GM11168 (cell line): ENCODE measurements at regions not wholly inside any gene's neighbourhood (a gene's known extent, or its start where the extent isn't known, plus 50 kb on each side); places are given as distances from the start of the nearest gene placed in this dataset.

Experiments
- in situ Hi-C: fragments of 300-500 bp; cut with MboI; formaldehyde crosslinking; loops from one replicate; pipeline ENCODE4 v1.12.0; 2022; ENCODE audit warnings: low sequenced_read_pairs; ENCODE audit not compliant: unreplicated experiment

DNA sequence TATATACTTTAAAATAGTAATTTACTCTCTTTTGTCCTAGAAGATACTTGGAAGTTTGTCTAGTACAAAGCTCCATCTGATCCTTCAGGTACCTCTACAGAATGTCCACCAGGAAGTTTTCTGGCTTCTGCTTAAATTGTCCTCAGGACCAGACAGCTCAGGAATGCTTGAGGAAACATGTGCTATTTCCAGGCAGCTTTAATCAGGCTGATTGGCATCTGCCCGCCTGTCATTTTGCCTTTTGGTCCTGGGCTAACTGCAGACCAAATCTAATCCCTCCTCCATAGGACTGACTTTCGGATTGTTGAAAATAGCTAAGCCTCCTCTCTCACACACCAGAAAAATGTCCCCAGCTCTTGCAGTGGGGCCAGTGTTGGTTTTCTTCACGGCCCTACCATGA lies 113.4 kb upstream of the RGMA start:
- in situ Hi-C loops, result no loop called here

DNA sequence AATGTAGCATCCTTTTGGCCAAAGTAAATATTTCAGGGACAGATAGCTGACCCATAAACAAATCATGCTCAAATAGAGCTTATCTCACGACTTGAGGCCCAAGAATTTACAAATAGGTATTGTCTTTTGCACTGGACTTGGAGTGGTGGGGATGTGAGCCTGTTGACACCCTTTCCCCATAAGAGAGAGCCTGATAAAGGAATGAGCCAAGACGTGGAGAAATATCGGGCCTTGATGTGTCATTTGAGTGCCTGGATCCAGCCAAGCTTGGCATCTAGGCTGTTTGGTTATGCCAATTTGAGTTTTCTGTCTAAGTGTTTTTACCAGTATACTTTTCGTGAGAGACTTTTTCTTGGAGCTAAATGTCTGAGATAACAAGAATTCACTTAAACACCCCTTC lies 112.9 kb upstream of the RGMA start:
- in situ Hi-C loops, result no loop called here

- in situ Hi-C loops, result no loop called here
Measured at GRCh38 chr15:93200837-93201226, 111.8 kb upstream of the RGMA start.

- in situ Hi-C loops, result no loop called here
Measured at GRCh38 chr15:93200081-93200836, 111.2 kb upstream of the RGMA start.

DNA sequence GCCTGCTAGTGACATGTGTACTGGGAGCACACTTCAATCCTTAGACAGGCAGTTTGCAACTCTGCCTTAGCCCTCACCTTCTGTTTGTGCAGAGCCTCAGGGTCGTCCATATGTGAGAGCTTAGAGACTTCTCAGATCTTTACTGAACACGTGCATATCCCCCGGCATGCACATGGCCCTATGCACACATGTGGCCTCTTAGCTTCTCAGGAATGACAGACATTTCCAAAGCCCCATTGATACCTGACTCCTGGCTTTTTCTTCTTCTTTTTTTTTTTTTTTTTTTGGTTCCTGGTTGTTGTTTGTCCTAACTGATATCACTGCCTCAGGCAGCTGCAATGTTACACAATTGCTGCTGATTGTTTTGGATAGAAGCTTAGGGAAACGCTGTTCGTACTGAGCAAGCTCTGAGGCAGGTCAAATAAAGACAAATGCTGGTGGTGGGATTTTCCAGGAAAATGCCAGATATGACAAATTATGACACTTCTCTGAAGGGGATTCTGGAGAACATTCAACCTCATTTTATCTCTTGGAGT lies 107.2 kb upstream of the RGMA start:
- in situ Hi-C loops, result no loop called here

DNA sequence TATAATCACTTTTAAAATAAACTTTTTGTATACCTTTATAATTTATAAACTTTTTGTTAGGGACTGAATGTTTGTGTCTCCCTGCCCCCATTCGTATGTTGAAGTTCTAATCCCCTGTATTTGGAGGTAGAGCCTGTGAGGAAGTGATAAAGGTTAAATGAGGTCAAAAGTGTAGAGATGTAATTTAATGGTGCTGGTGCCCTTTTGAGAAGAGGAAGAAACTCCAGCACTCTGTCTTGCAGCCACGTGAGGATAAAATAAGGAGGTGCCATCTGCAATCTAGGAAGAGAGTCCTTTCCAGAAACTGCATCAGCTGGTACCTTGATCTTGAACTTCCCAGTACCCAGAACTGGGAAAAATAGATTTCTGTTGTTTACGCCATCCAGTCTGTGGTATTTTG lies 106.1 kb upstream of the RGMA start:
- in situ Hi-C loops, result no loop called here

DNA sequence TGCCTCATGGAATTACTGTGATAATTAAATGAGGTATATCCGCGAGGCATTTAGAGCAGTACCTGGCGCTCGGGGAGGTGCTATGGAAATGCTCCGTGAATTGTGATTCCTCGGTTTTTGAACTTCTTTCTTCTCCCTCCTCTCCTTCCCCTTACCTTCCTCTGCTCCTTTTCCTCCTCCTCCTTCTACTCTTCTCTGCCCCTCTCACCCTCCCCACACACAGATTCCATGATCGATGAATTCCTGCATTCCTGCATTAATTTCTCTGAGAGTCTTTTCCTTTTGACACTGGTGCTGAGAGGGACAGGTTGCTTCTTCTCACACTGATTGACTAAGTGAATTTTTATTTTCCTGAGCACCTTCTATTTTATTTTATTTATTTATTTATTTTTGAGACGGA lies 101.2 kb upstream of the RGMA start:
- in situ Hi-C loops, result no loop called here

DNA sequence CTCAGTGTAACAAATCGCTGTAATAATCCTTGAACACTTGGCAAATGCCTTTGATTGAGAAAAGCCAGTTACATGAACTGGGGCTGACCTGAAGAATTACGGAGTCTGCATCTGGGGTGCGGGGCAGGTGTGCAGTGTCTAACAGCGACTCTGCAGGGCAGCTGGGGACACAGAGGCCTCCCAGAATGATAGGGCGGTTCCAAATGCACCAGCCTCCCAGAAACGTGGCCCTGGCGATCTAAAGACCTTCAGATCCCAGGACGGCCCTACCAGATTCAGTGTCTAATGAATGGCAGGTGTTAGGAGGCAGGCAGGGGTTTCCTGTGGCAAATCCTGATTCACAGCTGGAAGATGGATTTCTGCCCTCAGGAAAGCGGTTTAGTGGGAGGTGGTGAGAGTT lies 100.5 kb upstream of the RGMA start:
- in situ Hi-C loops, result no loop called here

GRCh38 chr15:93188236-93188635 lies 99.2 kb upstream of the RGMA start:
- in situ Hi-C loops, result no loop called here

- in situ Hi-C loops, result no loop called here
Measured at GRCh38 chr15:93185796-93186195, 96.8 kb upstream of the RGMA start.

- in situ Hi-C loops, result no loop called here
Measured at GRCh38 chr15:93182703-93183205, 93.7 kb upstream of the RGMA start.

DNA sequence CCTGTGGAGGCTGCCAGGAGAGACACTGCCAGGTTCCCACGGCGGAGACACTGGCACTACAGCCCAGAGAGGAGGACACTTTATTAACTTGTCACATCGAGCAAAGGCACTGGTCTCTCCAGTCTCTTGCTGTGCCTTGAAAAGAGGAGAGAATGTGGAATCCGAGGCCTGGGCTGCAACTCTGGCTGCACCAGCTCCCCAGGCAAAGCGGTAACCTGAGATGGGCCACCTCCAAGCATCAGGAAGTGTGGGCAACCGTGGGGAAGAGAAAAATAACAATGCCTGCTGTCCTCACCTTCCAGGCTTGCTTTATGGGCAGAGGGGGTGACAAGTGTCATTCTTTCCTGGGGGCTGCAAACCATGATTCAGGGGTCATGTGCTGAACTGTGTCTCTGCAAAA lies 91.6 kb upstream of the RGMA start:
- in situ Hi-C loops, result no loop called here

- in situ Hi-C loops, result no loop called here
Measured at GRCh38 chr15:93180128-93180527, 91.1 kb upstream of the RGMA start.

DNA sequence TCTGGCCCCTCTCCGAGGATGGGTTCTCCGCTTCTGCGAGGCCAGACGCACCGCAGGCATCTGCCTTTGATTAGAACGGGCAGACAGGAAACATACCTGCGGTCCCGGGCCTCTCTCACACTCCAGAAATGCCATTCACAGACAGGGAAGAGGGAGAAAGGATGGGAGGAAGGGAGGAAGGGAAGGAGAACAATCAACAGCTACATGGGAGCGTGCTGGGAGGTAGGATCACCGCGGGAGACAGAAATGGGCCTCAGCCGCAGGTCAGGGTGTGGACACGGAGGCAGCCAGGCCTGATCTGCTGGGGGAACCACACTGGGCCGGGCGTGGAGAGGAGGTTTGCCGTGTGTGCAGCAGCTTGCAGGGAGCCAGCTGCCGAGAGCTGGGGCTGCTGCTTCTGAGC lies 90.7 kb upstream of the RGMA start:
- in situ Hi-C loops, result no loop called here

DNA sequence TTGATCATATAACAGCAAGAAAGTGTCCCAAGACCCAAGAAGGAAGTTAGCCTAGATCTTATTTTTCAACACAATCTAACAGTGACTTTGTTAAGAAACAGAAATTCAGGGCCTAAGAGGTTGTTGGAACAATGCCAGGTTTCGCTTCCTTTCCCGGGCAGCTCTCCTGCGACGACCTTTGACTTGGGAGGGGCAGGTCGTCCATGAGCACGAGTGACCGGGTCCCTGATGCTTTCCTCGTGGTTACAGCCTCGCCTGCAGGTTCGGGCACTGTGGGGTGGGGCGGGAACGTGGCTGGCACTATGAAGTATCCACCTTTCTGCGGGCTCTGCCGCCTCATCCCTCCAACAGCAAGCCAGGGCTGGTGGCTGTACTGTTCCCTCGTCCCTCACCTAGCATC lies 90.1 kb upstream of the RGMA start:
- in situ Hi-C loops, result no loop called here

- in situ Hi-C loops, result no loop called here
Measured at GRCh38 chr15:93178371-93178770, 89.4 kb upstream of the RGMA start.

DNA sequence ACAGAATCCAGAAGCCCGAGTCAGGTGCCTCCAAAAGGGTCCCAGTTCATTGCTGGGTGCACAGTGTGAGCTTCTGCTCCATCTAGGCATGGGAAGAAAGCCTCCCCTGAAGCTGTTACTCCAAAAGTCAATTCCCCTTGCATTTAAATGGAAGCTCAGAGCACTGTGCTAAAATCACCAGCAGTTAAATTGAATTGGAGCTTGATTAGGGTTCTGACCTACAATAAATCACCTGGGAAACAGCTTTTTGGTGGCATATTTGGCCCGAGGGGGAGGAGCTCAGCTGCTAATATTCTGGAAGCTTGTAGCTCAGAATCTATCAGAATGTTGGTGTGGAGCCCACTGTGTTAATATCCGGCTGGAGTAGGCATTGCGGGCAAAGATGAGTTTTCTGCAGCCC lies 87.1 kb upstream of the RGMA start:
- in situ Hi-C loops, result no loop called here

DNA sequence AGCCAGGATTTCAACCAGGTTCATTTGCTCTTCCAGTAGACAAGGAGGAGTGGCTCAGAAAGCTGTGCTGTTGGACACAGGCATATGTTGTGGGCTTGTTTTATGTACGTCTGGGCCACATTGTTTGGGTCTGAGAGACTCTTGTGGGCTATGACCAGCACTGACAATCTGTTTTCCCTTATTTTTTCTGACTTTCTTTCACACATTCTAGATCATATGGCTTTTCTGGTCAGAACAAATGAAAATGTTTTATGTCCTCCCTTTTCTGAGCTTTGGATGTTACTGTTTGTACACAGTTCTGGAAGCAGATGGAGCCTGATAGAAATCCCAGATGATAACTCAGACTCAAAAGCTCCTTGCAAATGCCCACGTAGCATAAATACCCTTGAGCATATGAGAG lies 85.8 kb upstream of the RGMA start:
- in situ Hi-C loops, result no loop called here

DNA sequence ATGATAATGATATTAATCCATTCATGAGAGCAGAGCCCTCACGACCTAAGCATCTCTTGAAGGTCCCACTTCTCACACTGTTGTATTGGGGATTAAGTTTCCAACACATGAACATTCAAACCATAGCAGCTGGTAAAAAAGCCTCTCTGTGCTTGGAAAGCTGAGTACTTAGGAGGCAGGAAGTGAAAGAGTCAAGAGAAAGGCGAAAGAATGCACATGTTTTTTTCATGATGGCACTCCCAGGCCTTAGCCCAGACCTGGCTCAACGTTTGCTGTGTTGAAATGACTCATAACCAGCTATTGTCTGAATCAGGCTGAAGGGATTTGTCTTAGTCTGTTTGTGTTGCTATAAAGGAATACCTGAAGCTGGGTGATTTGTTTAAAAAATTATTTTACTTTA lies 84.4 kb upstream of the RGMA start:
- in situ Hi-C loops, result no loop called here

- in situ Hi-C loops, result no loop called here
Measured at GRCh38 chr15:93171476-93171875, 82.5 kb upstream of the RGMA start.

DNA sequence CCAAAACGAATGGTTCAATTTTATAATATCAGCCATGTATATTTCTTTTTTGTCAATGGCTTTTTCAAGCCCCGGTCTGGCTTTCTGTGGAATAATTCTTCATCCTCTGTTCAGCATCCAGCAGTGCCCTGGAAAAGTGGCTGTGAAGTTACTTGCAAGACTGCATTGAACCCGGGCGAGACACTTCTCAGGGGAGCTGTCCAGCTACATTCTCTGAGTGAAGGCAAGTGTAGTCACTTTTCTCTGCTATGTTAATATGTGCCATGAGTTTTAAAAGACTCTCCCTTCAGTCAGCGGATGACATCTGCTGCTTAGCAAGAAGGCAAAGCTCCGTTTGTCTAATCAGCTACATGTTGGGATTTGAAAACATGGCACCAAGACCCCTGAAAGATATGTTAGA lies 81.3 kb upstream of the RGMA start:
- in situ Hi-C loops, result no loop called here

DNA sequence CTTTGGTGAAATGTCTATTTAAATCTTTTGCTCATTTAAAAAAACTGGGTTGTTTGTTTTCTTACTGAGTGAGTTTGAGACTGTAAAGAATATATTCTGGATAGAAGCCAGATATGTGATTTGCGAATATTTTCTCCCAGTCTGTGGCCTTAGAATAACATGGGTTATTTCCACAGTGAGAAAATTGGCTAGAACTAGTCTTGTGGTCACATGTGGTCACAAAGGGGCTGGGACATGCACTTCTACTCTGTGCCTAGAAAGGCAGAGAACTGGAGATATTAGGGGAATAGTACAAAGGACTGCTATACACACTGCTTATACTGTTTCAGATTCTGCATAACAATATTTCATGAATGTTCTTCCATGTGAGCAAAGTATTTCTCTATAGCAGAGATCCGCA lies 79.9 kb upstream of the RGMA start:
- in situ Hi-C loops, result no loop called here
